Thyroid gland (tissue), 4 donors: ENCODE measurements at regions not wholly inside any gene's neighbourhood (a gene's known extent, or its start where the extent isn't known, plus 50 kb on each side); places are given as distances from the start of the nearest gene placed in this dataset.

Source experiments
- DNase-seq, 2 donors: peaks; one replicate each; pipeline ENCODE4 v3.0.0-alpha.2; 2019
- H3K27ac ChIP-seq, 3 donors: fragments of 200-600 bp; sonication (generic); 1 replicate in 2 of 3; 2 replicates in 1 of 3; pipeline ENCODE4 v1.5.1; 2016 to 2019; ENCODE audit warnings: mild to moderate bottlenecking in 1 of 3, moderate library complexity in 1 of 3
- H3K27me3 ChIP-seq: fragments of 200-600 bp; sonication (generic); one replicate; pipeline ENCODE4 v1.5.1; 2019
- H3K36me3 ChIP-seq, 2 donors: fragments of 200-600 bp; sonication (generic); one replicate each; pipeline ENCODE4 v1.5.1; 2016 to 2019
- H3K4me1 ChIP-seq, 2 donors: fragments of 200-600 bp; sonication (generic); one replicate each; pipeline ENCODE4 v1.5.1; 2017 to 2019
- H3K4me3 ChIP-seq, 3 donors: fragments of 200-600 bp; sonication (generic); replicated peaks in 1 of 3; 1 replicate in 2 of 3; 2 replicates in 1 of 3; pipeline ENCODE4 v1.5.1; 2016; ENCODE audit warnings: mild to moderate bottlenecking in 1 of 3
- H3K9me3 ChIP-seq: fragments of 200-600 bp; sonication (generic); one replicate; pipeline ENCODE4 v1.5.1; 2017
- POLR2A ChIP-seq, 2 donors: fragments of 450-650 bp; IDR thresholded peaks; one replicate each; pipeline ENCODE4 v1.6.1; 2017; ENCODE audit warnings: antibody characterized with exemption in 2 of 2, mild to moderate bottlenecking in 2 of 2, moderate library complexity in 1 of 2
- WGBS, 2 donors: methylation state at CpG; one replicate each; pipeline ENCODE4 v1.1.5; 2017; 5-methylcytosine and 5-hydroxymethylcytosine counted together
- intact Hi-C: fragments of 100-400 bp; cut with DNase I; formaldehyde crosslinking; loops from one replicate; pipeline ENCODE4 v1.15.1; 2023
- TF ChIP-seq, protein P1 (sequence below), 6 experiments: fragments of 200-600 bp in 3 of 6; fragments of 450-650 bp in 3 of 6; sonication (generic) in 3 of 6; IDR thresholded peaks; one replicate each; pipeline ENCODE4 v1.5.1; 2016 to 2019; ENCODE audit warnings: antibody characterized with exemption in 6 of 6, mild to moderate bottlenecking in 2 of 6, inconsistent platforms in 1 of 6, moderate library complexity in 1 of 6

DNA sequence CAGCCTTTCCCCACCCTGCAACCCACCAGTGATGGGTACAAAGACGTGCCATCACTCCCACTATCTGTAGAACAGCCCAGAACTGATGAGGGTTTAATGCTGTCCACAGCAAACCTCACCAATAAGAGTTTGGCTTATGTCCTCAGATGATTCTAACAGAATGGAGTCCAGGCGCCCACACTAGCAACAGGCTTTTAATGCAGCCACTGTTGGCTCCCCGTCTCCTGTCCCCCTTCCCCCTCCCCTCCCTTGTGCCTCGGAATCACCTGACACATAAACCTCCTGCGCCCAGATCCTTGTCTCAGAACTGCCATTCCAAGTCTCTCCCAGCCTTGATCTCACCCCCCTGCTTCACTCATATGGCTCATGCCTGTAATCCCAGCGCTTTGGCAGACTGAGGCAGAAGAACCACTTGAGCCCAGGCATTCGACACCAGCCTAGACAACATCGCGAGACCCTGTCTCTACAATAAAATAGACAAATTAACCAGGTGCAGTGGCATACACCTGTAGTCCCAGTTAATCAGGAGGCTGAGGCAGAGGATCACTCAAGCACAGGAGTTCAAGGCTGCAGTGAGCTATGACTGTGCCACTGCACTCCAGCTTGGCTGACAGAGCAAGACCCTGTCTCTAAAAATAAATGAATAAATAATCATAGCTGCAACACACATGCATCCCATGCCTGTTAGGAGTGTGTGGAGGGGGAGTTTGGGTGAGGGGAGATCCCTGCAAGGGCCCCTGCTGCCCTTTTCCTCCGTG, 85.6 kb downstream of the SNX5 start:
- Histone ChIP-seq H3K27me3 (no peaks in the 10 kb centered on the region), H3K36me3 (no peaks in the 10 kb centered on the region), H3K9me3 (no peaks in the 10 kb centered on the region), H3K4me3 (no peak overlapping the region), H3K27ac (no peak overlapping the region), H3K4me1 (peaks cover 0 to 3% of the 10 kb centered on the region in 2 donors)
- intact Hi-C loops, result no loop called here
- 75 to 93% methylated on average over 10 of the region's 10 CpGs for WGBS, 2 donors
- DNase-seq, result no peak
- TF ChIP-seq POLR2A (IDR thresholded peaks at IDR 0.05), result no peak
- TF ChIP-seq, protein P1, sequence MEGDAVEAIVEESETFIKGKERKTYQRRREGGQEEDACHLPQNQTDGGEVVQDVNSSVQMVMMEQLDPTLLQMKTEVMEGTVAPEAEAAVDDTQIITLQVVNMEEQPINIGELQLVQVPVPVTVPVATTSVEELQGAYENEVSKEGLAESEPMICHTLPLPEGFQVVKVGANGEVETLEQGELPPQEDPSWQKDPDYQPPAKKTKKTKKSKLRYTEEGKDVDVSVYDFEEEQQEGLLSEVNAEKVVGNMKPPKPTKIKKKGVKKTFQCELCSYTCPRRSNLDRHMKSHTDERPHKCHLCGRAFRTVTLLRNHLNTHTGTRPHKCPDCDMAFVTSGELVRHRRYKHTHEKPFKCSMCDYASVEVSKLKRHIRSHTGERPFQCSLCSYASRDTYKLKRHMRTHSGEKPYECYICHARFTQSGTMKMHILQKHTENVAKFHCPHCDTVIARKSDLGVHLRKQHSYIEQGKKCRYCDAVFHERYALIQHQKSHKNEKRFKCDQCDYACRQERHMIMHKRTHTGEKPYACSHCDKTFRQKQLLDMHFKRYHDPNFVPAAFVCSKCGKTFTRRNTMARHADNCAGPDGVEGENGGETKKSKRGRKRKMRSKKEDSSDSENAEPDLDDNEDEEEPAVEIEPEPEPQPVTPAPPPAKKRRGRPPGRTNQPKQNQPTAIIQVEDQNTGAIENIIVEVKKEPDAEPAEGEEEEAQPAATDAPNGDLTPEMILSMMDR (IDR thresholded peaks at IDR 0.05), result no peak

DNA sequence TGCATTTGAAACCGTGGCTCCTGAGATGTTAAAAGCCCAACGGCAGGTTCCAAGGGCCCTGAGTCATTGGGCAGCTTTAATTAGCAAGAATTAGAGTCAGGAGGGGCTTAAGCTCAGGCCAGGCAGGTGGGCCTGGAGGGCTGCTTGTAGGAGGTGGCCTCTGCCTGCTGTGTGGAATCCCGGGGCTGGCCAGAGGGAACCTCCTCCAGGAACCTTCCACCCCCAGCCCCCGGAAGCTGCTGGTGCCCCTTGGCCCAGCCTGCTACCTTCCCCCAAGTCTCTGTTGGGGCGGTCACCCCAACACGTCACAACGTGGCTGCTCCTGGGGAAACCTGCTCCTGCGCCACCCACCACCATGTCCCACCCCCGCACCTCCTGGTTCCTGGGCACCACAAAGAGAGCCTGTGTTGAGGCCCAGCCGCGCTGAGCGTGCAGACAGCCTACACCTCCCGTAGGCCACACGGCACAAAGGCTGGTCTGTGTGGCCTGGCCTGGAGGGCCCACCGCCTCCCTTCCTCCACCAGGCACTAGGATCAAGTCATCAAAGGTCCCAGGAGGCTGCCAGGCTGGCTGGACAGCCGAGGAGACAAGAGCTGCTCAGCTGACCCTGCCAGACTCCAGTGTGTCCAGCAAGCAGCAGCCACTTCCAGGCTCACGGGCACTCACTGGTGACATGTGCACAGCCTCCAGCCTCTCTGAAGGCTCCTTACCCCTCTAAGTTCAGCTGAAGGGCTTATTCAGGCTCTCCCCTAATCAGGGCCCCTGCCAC, 86.3 kb downstream of the SNX5 start:
- no peak for DNase-seq
- Histone ChIP-seq H3K4me1 (peaks cover 0 to 3% of the 10 kb centered on the region in 2 donors), H3K9me3 (no peaks in the 10 kb centered on the region), H3K4me3 (no peak overlapping the region), H3K36me3 (no peaks in the 10 kb centered on the region), H3K27ac (no peak overlapping the region), H3K27me3 (no peaks in the 10 kb centered on the region)
- intact Hi-C loops, result no loop called here
- TF ChIP-seq POLR2A (IDR thresholded peaks at IDR 0.05), result no peak
- TF ChIP-seq, protein P1 (IDR thresholded peaks at IDR 0.05), result no peak
- WGBS, 2 donors, result 80 to 81% methylated on average over 12 to 17 of the region's 17 CpGs

DNA sequence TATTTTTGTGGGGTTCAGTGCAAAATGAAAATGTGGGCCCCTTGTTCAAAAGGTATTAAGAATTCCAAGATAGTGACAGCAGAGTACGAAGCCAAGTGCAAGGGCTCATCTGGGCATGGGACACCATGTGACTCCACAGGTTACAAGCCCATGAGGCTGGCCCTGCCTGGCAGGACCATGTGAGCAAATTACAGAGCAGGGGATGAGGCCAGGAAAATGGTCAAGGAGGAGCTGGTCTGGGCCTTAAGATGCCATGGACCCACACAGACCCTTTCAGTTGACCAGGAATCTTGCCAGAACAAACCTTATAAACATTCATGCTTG, 86.9 kb downstream of the SNX5 start:
- WGBS, 2 donors, result 89 to 94% methylated on average over 1 of the region's 1 CpG
- H3K4me3 ChIP-seq, result no peak overlapping the region
- no peak for TF ChIP-seq POLR2A (IDR thresholded peaks at IDR 0.05)
- TF ChIP-seq, protein P1 (IDR thresholded peaks at IDR 0.05), result no peak
- intact Hi-C loops, result no loop called here
- H3K27ac ChIP-seq, result no peak overlapping the region
- no peak for DNase-seq
- no peaks in the 10 kb centered on the region for H3K36me3 ChIP-seq
- no peaks in the 10 kb centered on the region for H3K27me3 ChIP-seq
- H3K4me1 ChIP-seq, result no peaks in the 10 kb centered on the region
- H3K9me3 ChIP-seq, result no peaks in the 10 kb centered on the region

DNA sequence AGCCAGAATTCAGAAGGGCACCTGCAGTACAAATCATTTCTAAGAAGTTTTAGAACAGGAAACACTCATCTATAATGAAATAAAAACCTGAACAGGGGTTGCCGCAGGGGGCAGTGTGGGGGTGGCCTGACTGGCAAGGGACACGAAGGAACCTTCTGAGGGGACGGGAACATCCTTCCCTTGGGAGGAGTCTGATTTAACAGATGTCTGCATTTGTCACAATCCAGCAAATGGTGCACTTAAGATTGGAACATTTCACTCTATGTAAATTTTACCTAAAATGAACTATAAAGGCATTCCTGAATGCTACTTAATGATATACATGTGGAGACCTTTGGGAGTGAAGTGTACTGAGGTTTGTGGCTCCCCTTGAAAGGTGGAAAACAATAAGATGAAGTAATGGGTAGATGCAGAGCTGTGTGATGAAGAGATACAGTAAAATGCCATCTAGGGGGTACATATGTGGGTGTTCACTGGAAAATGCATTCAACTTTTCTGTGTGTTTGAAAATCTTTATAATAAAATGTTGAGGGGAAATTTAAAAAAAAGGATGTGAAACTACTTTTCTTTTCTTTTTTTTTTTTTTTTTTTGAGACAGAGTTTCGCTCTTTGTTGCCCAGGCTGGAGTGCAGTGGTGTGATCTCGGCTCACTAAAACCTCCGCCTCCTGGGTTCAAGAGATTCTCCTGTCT, 89.5 kb downstream of the SNX5 start:
- DNase-seq, result no peak
- Histone ChIP-seq H3K9me3 (no peaks in the 10 kb centered on the region), H3K27ac (no peak overlapping the region), H3K27me3 (no peaks in the 10 kb centered on the region), H3K36me3 (no peaks in the 10 kb centered on the region), H3K4me3 (no peak overlapping the region), H3K4me1 (peaks cover 19 to 23% of the 10 kb centered on the region in 2 donors)
- intact Hi-C loops, result no loop called here
- WGBS, 2 donors, result 65 to 84% methylated on average over 6 of the region's 6 CpGs
- TF ChIP-seq, protein P1 (IDR thresholded peaks at IDR 0.05), result no peak
- TF ChIP-seq POLR2A (IDR thresholded peaks at IDR 0.05), result no peak
